Testis (tissue), 2 donors: ENCODE measurements at regions not wholly inside any gene's neighbourhood (a gene's known extent, or its start where the extent isn't known, plus 50 kb on each side); places are given as distances from the start of the nearest gene placed in this dataset.

Experiments
- CTCF ChIP-seq, 3 experiments: fragments of 450-650 bp in 2 of 3; fragments of 200-600 bp in 1 of 3; sonication (generic) in 1 of 3; IDR thresholded peaks; one replicate each; pipeline ENCODE4 v1.5.1; 2016 to 2019; ENCODE audit warnings: antibody characterized with exemption in 3 of 3, mild to moderate bottlenecking in 2 of 3, moderate library complexity in 1 of 3
- POLR2A ChIP-seq: fragments of 450-650 bp; IDR thresholded peaks from one replicate; pipeline ENCODE4 v1.6.1; 2017; ENCODE audit warnings: antibody characterized with exemption, mild to moderate bottlenecking, moderate library complexity

GRCh38 chr2:142290931-142291330, 160.1 kb upstream of the LRP1B start:
- TF ChIP-seq CTCF (IDR thresholded peaks at IDR 0.05) (no peak), POLR2A (no peak)
